ENCODE measurements at regions not wholly inside any gene's neighbourhood (a gene's known extent, or its start where the extent isn't known, plus 50 kb on each side); places are given as distances from the start of the nearest gene placed in this dataset.

DNA sequence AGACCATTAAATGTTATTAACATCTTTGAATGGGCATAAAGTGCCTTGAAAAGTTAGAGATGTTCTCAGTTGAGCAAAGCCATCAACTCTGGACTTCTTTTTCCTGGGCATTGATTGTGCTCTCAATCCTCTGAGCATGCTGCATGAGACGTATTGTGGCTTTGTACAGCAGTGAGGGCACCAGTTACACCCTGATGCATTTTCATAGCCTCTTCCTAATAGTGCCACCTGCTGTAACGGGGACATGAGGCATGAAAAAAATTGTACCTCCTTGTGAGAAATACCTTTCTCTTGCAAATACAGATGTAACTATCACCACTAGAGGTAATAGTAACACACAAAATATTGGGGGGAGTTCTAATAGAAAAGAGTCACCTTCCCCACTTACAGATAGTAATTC, 697.5 kb downstream of the TMEM182 start:
- H3K4me3 ChIP-seq (ENCODE audit: control insufficient read depth, low read depth, low read length), result no peak overlapping the region
- no peak for DNase-seq (ENCODE audit: low read depth)
- TF ChIP-seq, protein P1, sequence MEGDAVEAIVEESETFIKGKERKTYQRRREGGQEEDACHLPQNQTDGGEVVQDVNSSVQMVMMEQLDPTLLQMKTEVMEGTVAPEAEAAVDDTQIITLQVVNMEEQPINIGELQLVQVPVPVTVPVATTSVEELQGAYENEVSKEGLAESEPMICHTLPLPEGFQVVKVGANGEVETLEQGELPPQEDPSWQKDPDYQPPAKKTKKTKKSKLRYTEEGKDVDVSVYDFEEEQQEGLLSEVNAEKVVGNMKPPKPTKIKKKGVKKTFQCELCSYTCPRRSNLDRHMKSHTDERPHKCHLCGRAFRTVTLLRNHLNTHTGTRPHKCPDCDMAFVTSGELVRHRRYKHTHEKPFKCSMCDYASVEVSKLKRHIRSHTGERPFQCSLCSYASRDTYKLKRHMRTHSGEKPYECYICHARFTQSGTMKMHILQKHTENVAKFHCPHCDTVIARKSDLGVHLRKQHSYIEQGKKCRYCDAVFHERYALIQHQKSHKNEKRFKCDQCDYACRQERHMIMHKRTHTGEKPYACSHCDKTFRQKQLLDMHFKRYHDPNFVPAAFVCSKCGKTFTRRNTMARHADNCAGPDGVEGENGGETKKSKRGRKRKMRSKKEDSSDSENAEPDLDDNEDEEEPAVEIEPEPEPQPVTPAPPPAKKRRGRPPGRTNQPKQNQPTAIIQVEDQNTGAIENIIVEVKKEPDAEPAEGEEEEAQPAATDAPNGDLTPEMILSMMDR (conservative IDR thresholded peaks at IDR 0.05; ENCODE audit: control insufficient read depth, insufficient read depth, low read depth, low read length), result no peak

DNA sequence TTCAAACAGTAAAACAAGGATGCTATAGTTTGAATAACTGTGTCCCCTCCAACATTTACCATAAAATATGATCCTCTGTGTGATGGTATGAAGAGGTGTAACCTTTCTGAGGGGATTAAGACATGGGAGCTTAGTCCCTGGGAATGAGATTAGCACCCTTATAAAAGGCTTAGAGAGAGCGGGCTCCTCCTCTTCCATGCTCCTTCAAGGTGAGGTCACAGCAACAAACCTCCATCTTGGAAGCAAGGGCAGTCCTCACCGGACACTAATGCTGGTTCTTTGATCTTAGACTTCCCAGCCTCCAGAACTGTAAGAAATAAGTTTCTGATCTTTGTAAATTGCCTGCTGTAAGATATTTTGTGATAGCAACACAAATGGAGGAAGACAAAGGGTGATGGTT, 700.3 kb downstream of the TMEM182 start:
- TF ChIP-seq, protein P1 (conservative IDR thresholded peaks at IDR 0.05; ENCODE audit: control insufficient read depth, insufficient read depth, low read depth, low read length), result no peak

DNA sequence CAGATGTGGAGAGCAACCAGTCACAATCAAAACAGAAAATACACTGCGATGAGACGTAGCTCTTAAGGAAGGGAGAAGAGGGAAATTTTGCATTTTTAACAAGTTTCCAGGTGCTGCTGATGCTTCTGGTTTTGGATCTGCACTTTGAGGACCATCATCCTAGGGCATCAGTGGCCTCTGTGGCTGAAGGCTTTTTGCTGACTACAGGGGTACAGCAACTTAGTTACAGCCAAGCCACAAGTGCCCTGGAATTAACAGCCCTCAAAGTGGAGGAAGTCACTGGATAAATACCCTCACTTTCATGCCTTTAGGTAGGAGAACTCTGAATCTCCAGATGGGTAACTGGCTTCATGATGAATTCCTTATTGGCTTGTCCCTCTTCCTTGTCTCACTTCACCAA, 700.9 kb downstream of the TMEM182 start:
- TF ChIP-seq, protein P1 (conservative IDR thresholded peaks at IDR 0.05; ENCODE audit: control insufficient read depth, insufficient read depth, low read depth, low read length), result no peak
- DNase-seq (ENCODE audit: low read depth), result no peak
- H3K4me3 ChIP-seq (ENCODE audit: control insufficient read depth, low read depth, low read length), result no peak overlapping the region

More for the DNA sequence above, 700.3 kb downstream of the TMEM182 start:
- DNase-seq (ENCODE audit: low read depth), result no peak
- H3K4me3 ChIP-seq (ENCODE audit: control insufficient read depth, low read depth, low read length), result no peak overlapping the region

DNA sequence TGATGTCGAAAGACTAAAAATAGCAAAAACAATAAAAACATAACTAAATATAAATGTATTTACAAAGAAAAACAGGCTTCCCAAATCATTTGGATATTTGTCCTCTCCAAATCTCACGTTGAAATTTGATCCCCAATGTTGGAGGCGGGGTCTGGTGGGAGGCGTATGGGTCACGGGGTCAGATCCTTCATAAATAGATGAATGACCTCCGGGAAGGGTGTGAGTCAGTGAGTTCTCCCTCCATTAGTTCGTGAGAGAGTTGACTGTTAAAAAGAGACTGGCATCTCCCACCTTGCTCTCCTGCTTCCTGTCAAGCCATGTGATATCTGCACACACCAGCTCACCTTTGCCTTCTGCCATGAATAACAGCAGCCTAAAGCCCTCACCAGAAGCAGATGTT, 703.0 kb downstream of the TMEM182 start:
- H3K4me3 ChIP-seq (ENCODE audit: control insufficient read depth, low read depth, low read length), result no peak overlapping the region
- TF ChIP-seq, protein P1 (conservative IDR thresholded peaks at IDR 0.05; ENCODE audit: control insufficient read depth, insufficient read depth, low read depth, low read length), result no peak
- DNase-seq (ENCODE audit: low read depth), result no peak

DNA sequence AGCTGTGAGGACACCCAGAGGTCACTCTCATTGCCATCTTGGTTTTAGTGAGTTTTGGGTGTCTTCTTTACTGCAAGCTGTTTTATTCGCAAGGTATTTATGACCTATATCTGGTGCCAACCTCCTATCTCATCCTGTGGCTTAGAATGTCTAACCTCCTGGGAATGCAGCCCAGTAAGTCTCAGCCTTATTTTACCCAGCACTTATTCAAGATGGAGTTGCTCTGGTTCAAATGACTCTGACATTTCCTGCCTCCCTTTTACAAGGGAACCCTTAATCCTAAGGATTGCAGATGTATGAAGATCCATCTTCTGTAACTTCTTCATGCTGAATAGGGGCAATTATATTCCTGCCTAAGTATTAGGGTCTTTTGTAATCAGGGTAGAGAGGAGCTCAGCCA, 708.0 kb downstream of the TMEM182 start:
- no peak for DNase-seq (ENCODE audit: low read depth)
- no peak overlapping the region for H3K4me3 ChIP-seq (ENCODE audit: control insufficient read depth, low read depth, low read length)
- TF ChIP-seq, protein P1 (conservative IDR thresholded peaks at IDR 0.05; ENCODE audit: control insufficient read depth, insufficient read depth, low read depth, low read length), result no peak

DNA sequence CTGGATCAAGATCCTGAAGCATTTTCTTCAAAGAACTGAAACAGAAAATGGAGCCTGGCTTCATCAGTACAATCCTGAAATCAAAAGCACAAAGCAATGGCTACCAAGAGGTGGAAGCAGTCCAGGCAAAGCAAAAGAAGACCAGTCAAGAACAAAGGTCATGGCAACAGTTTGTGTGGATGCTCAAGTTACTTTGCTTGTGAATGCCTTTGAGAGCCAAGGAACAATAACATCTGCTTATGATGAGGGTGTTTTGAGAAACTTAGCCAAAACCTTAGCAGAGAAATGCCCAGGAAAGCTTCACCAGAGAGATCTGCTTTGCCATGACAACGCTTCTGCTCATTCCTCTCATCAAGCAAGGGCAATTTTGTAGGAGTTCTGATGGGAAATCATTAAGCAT, 723.1 kb downstream of the TMEM182 start:
- TF ChIP-seq, protein P1 (conservative IDR thresholded peaks at IDR 0.05; ENCODE audit: control insufficient read depth, insufficient read depth, low read depth, low read length), result no peak
- DNase-seq (ENCODE audit: low read depth), result no peak
- H3K4me3 ChIP-seq (ENCODE audit: control insufficient read depth, low read depth, low read length), result no peak overlapping the region

DNA sequence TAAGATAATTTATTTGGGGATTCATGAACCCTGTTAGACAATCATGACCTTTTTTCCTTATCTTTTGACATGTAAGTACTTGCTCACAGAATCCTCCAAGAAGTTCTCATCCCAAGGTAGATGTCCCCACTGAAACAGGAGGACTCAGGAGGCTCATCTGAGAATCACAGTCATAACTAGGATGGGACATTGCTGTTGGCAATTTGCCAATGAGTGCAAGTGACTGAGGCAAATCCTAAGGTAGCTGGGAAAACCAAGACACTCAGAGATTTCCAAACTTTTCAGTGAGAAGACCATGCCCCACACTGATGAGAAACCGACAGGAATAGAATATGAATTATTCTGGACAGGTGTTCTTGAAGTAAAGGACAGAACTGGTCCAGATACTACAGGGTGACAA, 735.0 kb downstream of the TMEM182 start:
- TF ChIP-seq, protein P1 (conservative IDR thresholded peaks at IDR 0.05; ENCODE audit: control insufficient read depth, insufficient read depth, low read depth, low read length), result no peak
- H3K4me3 ChIP-seq (ENCODE audit: control insufficient read depth, low read depth, low read length), result no peak overlapping the region
- DNase-seq (ENCODE audit: low read depth), result no peak
